ENCODE measurements at regions not wholly inside any gene's neighbourhood (a gene's known extent, or its start where the extent isn't known, plus 50 kb on each side); places are given as distances from the start of the nearest gene placed in this dataset.

GRCh38 chr9:742914-743589 is 98.4 kb upstream of the DMRT1 start:
- TF ChIP-seq, protein P1, sequence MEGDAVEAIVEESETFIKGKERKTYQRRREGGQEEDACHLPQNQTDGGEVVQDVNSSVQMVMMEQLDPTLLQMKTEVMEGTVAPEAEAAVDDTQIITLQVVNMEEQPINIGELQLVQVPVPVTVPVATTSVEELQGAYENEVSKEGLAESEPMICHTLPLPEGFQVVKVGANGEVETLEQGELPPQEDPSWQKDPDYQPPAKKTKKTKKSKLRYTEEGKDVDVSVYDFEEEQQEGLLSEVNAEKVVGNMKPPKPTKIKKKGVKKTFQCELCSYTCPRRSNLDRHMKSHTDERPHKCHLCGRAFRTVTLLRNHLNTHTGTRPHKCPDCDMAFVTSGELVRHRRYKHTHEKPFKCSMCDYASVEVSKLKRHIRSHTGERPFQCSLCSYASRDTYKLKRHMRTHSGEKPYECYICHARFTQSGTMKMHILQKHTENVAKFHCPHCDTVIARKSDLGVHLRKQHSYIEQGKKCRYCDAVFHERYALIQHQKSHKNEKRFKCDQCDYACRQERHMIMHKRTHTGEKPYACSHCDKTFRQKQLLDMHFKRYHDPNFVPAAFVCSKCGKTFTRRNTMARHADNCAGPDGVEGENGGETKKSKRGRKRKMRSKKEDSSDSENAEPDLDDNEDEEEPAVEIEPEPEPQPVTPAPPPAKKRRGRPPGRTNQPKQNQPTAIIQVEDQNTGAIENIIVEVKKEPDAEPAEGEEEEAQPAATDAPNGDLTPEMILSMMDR (IDR thresholded peaks at IDR 0.05 in 4 of 5, conservative IDR thresholded peaks at IDR 0.05 in 1 of 5) = no peak
- TF ChIP-seq POLR2A (IDR thresholded peaks at IDR 0.05) = no peak
